Neural cell (in vitro differentiated cells): ENCODE measurements at regions not wholly inside any gene's neighbourhood (a gene's known extent, or its start where the extent isn't known, plus 50 kb on each side); places are given as distances from the start of the nearest gene placed in this dataset.

ENCODE experiments used
- H2AFZ ChIP-seq: fragments of 200-600, 300-800 bp; sonication (generic), shearing (Covaris generic); 2 replicates; pipeline ENCODE4 v1.6.0; 2014; ENCODE audit warnings: low read depth, mild to moderate bottlenecking, antibody characterized with exemption, low read length, moderate library complexity
- H3F3A ChIP-seq: fragments of 200-600 bp; shearing (Covaris generic); 2 replicates; pipeline ENCODE4 v1.6.1; 2016; ENCODE audit warnings: mild to moderate bottlenecking, moderate library complexity, mixed read lengths, antibody characterized with exemption, low read length; ENCODE audit not compliant: insufficient read depth, poor library complexity, severe bottlenecking
- H3K27ac ChIP-seq: fragments of 200-600, 300-800 bp; sonication (generic), shearing (Covaris generic); 2 replicates; pipeline ENCODE4 v1.5.1; 2014; ENCODE audit warnings: mild to moderate bottlenecking, low read length, moderate library complexity
- H3K27me3 ChIP-seq: fragments of 300-800, 200-600 bp; sonication (generic), shearing (Covaris generic); 2 replicates; pipeline ENCODE4 v1.6.0; 2014; ENCODE audit warnings: mild to moderate bottlenecking, low read depth, low read length, moderate library complexity; ENCODE audit not compliant: insufficient read depth
- H3K36me3 ChIP-seq: fragments of 300-800, 200-600 bp; sonication (generic), shearing (Covaris generic); 2 replicates; pipeline ENCODE4 v1.5.1; 2014; ENCODE audit warnings: mild to moderate bottlenecking, antibody characterized with exemption, low read length, moderate library complexity; ENCODE audit not compliant: insufficient read depth
- H3K4me2 ChIP-seq: fragments of 300-800, 200-600 bp; sonication (generic), shearing (Covaris generic); 2 replicates; pipeline ENCODE4 v1.6.0; 2014; ENCODE audit warnings: mild to moderate bottlenecking, low read length
- H3K4me3 ChIP-seq: fragments of 300-800, 200-600 bp; sonication (generic), shearing (Covaris generic); 2 replicates; pipeline ENCODE4 v1.5.1; 2014; ENCODE audit warnings: mild to moderate bottlenecking, low read length, moderate library complexity
- H3K79me2 ChIP-seq: fragments of 200-600 bp; shearing (Covaris generic); replicated peaks from 2 replicates; pipeline ENCODE4 v1.6.0; 2014; ENCODE audit warnings: mild to moderate bottlenecking, low read length, moderate library complexity; ENCODE audit not compliant: insufficient read depth
- H3K9ac ChIP-seq: fragments of 300-800, 200-600 bp; sonication (generic), shearing (Covaris generic); 2 replicates; pipeline ENCODE4 v1.6.1; 2016; ENCODE audit warnings: mild to moderate bottlenecking, low read length, mixed read lengths
- H3K9me2 ChIP-seq: fragments of 200-600 bp; shearing (Covaris generic); 2 replicates; pipeline ENCODE4 v1.6.1; 2016; ENCODE audit warnings: mild to moderate bottlenecking, low read length, mixed read lengths; ENCODE audit not compliant: insufficient read depth
- H3K9me3 ChIP-seq: fragments of 200-600, 300-800 bp; sonication (generic), shearing (Covaris generic); 2 replicates; pipeline ENCODE4 v1.6.1; 2016; ENCODE audit warnings: mild to moderate bottlenecking, mixed run types, low read length, moderate library complexity, mixed read lengths
- H4K20me1 ChIP-seq: fragments of 200-600 bp; shearing (Covaris generic); 2 replicates; pipeline ENCODE4 v1.6.1; 2016; ENCODE audit warnings: mild to moderate bottlenecking, mixed run types; ENCODE audit not compliant: insufficient read depth
- CTCF ChIP-seq: fragments of 450-650 bp; IDR thresholded peaks from 2 replicates; pipeline ENCODE4 v1.5.1; 2014; ENCODE audit warnings: antibody characterized with exemption, mild to moderate bottlenecking, moderate library complexity; ENCODE audit not compliant: poor library complexity, severe bottlenecking
- EP300 ChIP-seq: fragments of 450-650 bp; conservative IDR thresholded peaks from 2 replicates; pipeline ENCODE4 v1.6.1; 2014; ENCODE audit warnings: antibody characterized with exemption, mild to moderate bottlenecking, moderate library complexity; ENCODE audit not compliant: poor library complexity, severe bottlenecking
- EZH2 ChIP-seq: fragments of 200-600, 300-800 bp; shearing (Covaris generic), sonication (generic); IDR thresholded peaks from 2 replicates; pipeline ENCODE4 v1.6.1; 2014; ENCODE audit warnings: antibody characterized with exemption, low read length, borderline replicate concordance, mild to moderate bottlenecking; ENCODE audit not compliant: insufficient read depth, poor library complexity, severe bottlenecking
- MXI1 ChIP-seq: fragments of 450-650 bp; conservative IDR thresholded peaks from 2 replicates; pipeline ENCODE4 v1.6.1; 2014; ENCODE audit warnings: antibody characterized with exemption, mild to moderate bottlenecking; ENCODE audit not compliant: poor library complexity, severe bottlenecking
- POLR2AphosphoS5 ChIP-seq: IDR thresholded peaks from 2 replicates; pipeline ENCODE4 v1.6.1; 2012
- RAD21 ChIP-seq: fragments of 450-650 bp; conservative IDR thresholded peaks from 2 replicates; pipeline ENCODE4 v1.6.1; 2014; ENCODE audit warnings: antibody characterized with exemption, mild to moderate bottlenecking, moderate library complexity
- REST ChIP-seq: IDR thresholded peaks from 2 replicates; pipeline ENCODE4 v1.6.1; 2012; ENCODE audit warnings: borderline replicate concordance
- SMC3 ChIP-seq: fragments of 450-650 bp; conservative IDR thresholded peaks from 2 replicates; pipeline ENCODE4 v1.6.1; 2014; ENCODE audit warnings: antibody characterized with exemption, mild to moderate bottlenecking, moderate library complexity; ENCODE audit not compliant: poor library complexity
- TAF1 ChIP-seq: IDR thresholded peaks from 2 replicates; pipeline ENCODE4 v1.6.1; 2012; ENCODE audit warnings: low read depth

DNA sequence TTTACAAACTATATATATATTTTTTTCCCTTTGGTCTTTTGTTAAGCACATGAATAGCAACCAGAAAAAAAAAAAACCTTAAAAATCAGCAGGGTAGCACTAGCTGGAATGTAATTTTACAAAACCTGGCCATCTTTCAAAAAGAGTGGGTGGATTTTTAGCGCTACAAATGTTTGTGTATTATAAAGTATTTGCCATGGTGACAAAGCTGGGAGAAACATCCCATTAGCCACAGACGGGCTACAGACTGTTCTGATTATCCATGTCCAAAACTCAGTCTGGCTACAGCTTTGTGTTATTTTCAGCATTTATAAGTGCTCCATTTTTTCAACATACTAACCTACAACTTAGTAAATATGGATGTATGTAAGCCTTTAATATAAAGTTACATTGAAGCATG lies 249.5 kb upstream of the TANK start:
- H4K20me1 ChIP-seq = no peaks in the 10 kb centered on the region
- H2AFZ ChIP-seq = no peak overlapping the region
- no peak overlapping the region for H3K4me3 ChIP-seq
- H3K79me2 ChIP-seq = no peaks in the 10 kb centered on the region
- no peaks in the 10 kb centered on the region for H3K27me3 ChIP-seq
- no peaks in the 10 kb centered on the region for H3K36me3 ChIP-seq
- no peak overlapping the region for H3K27ac ChIP-seq
- no peaks in the 10 kb centered on the region for H3K9me2 ChIP-seq
- no peaks in the 10 kb centered on the region for H3K9me3 ChIP-seq
- H3K9ac ChIP-seq = no peak overlapping the region
- no peak overlapping the region for H3K4me2 ChIP-seq
- no peak for TF ChIP-seq EP300
- H3F3A ChIP-seq = no peaks in the 10 kb centered on the region

- Histone ChIP-seq H3K27me3 (no peaks in the 10 kb centered on the region), H3K9me3 (no peaks in the 10 kb centered on the region), H2AFZ (no peak overlapping the region), H4K20me1 (no peaks in the 10 kb centered on the region), H3F3A (no peaks in the 10 kb centered on the region), H3K79me2 (no peaks in the 10 kb centered on the region), H3K9me2 (no peaks in the 10 kb centered on the region), H3K4me2 (no peak overlapping the region), H3K27ac (no peak overlapping the region), H3K36me3 (no peaks in the 10 kb centered on the region), H3K9ac (no peak overlapping the region), H3K4me3 (no peak overlapping the region)
- no peak for TF ChIP-seq SMC3
- TF ChIP-seq EZH2 = no peak
- TF ChIP-seq TAF1 = no peak
- TF ChIP-seq POLR2AphosphoS5 = no peak
- TF ChIP-seq MXI1 = no peak
- no peak for TF ChIP-seq CTCF
- no peak for TF ChIP-seq REST
- no peak for TF ChIP-seq RAD21
- TF ChIP-seq EP300 = no peak
Measured at GRCh38 chr2:160911258-160911657, 249.0 kb upstream of the TANK start.

GRCh38 chr2:160912276-160912675 lies 248.0 kb upstream of the TANK start:
- TF ChIP-seq REST = no peak
- no peak for TF ChIP-seq TAF1
- no peak for TF ChIP-seq CTCF
- TF ChIP-seq POLR2AphosphoS5 = no peak
- TF ChIP-seq EZH2 = no peak
- no peak for TF ChIP-seq EP300
- Histone ChIP-seq H3K36me3 (no peaks in the 10 kb centered on the region), H3K9me2 (no peaks in the 10 kb centered on the region), H3F3A (no peaks in the 10 kb centered on the region), H3K9me3 (no peaks in the 10 kb centered on the region), H3K27me3 (no peaks in the 10 kb centered on the region), H3K9ac (no peak overlapping the region), H2AFZ (no peak overlapping the region), H3K27ac (no peak overlapping the region), H3K4me2 (no peak overlapping the region), H3K79me2 (no peaks in the 10 kb centered on the region), H4K20me1 (no peaks in the 10 kb centered on the region), H3K4me3 (no peak overlapping the region)
